ENCODE measurements at regions not wholly inside any gene's neighbourhood (a gene's known extent, or its start where the extent isn't known, plus 50 kb on each side); places are given as distances from the start of the nearest gene placed in this dataset.
"Not testable (repeated sequence)": the region's sequence is repeated elsewhere in the genome, so short reads cannot be mapped to it uniquely, and the experiment has no call there.

DNA sequence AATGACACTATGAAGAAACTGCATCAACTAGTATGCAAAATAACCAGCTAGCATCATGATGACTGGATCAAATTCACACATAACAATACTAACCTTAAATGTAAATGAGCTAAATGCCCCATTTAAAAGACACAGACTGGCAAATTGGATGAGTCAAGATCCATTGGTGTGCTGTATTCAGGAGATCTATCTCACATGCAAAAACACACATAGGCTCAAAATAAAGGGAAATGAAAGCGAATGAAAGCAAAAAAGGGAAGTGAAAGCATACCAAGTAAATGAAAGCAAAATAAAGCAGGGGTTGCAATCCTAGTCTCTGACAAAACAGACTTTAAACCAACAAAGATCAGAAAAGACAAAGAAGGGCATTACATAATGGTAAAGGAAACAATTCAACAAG lies 272.3 kb upstream of the ECI2 start:
- H2AK5ac ChIP-seq (ENCODE audit: low read length); H3K14ac ChIP-seq (ENCODE audit: low read length); H3K4me2 ChIP-seq (ENCODE audit: low read length); H3K4me1 ChIP-seq (ENCODE audit: control insufficient read depth in 1 of 2, insufficient read depth in 2 of 2, low read length in 2 of 2); H3K9me3 ChIP-seq (ENCODE audit: insufficient read depth, low read depth, low read length); H3K4me3 ChIP-seq (ENCODE audit: low read depth, low read length); H3K9ac ChIP-seq (ENCODE audit: low read length); H4K8ac ChIP-seq (ENCODE audit: low read depth, low read length); H3K79me2 ChIP-seq (ENCODE audit: control insufficient read depth, insufficient read depth, low read length, poor library complexity); H3K27me3 ChIP-seq (ENCODE audit: insufficient read depth, low read length); H3K4ac ChIP-seq (ENCODE audit: low read depth, low read length); H3K18ac ChIP-seq (ENCODE audit: low read length); H3K27ac ChIP-seq (ENCODE audit: low read depth, low read length); H4K12ac ChIP-seq (ENCODE audit: low read depth, low read length); H3K23ac ChIP-seq (ENCODE audit: low read length); H3K79me1 ChIP-seq (ENCODE audit: low read length); H2BK5ac ChIP-seq (ENCODE audit: low read depth, low read length, poor library complexity); H2AFZ ChIP-seq (ENCODE audit: insufficient read depth, low read length, poor library complexity); H2BK12ac ChIP-seq (ENCODE audit: low read length); H4K91ac ChIP-seq (ENCODE audit: low read depth, low read length); H2BK120ac ChIP-seq (ENCODE audit: insufficient read depth, low read length, poor library complexity); H3K36me3 ChIP-seq (ENCODE audit: control insufficient read depth in 1 of 2, insufficient read depth in 2 of 2, low read length in 2 of 2): not testable (repeated sequence)
- peak in 1 of 2 donors; percentile 29 for DNase-seq
- WGBS (ENCODE audit: extremely low coverage, insufficient coverage, insufficient read length) = no CpG with 5 or more reads among the region's 1 CpG

DNA sequence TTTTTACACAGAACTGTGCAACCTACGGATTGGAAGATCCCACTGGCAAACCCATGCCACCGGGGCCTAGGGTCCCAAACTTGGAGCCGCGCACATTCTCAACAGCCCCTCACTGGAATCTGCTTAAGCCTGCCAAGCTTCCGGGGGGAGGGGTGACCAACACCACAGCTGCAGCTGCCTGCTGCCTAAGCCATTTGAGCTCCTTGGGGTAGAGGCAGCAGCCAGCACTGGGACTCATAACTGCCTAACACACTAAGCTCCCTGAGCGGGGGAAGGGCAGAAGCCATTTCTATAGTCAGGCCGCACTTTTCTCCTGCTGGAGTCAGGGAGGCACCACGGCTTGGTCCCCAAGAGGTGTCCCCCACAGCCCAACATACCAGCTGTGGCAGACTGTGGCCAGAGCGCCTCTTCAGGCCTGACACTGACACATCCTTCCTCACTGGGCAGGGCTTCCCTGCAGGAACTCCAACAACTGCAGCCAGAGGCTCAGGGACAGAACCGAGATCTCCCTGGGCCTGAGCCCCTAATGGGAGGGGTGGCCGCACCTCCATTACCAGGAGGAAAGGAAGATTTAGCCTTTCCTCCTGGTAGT lies 270.3 kb upstream of the ECI2 start:
- Histone ChIP-seq H3K23ac (ENCODE audit: low read length) (no peak overlapping the region), H4K12ac (ENCODE audit: low read depth, low read length) (no peak overlapping the region), H2AFZ (ENCODE audit: insufficient read depth, low read length, poor library complexity) (no peak overlapping the region), H3K27me3 (ENCODE audit: insufficient read depth, low read length) (no peaks in the 10 kb centered on the region), H2BK5ac (ENCODE audit: low read depth, low read length, poor library complexity) (no peak overlapping the region), H3K4me1 (ENCODE audit: control insufficient read depth in 1 of 2, insufficient read depth in 2 of 2, low read length in 2 of 2) (peaks cover 3 to 6% of the 10 kb centered on the region in 2 experiments), H3K36me3 (ENCODE audit: control insufficient read depth in 1 of 2, insufficient read depth in 2 of 2, low read length in 2 of 2) (no peaks in the 10 kb centered on the region), H4K8ac (ENCODE audit: low read depth, low read length) (no peak overlapping the region), H2BK12ac (ENCODE audit: low read length) (no peak overlapping the region), H3K18ac (ENCODE audit: low read length) (no peak overlapping the region), H3K79me1 (ENCODE audit: low read length) (no peaks in the 10 kb centered on the region), H2AK5ac (ENCODE audit: low read length) (no peak overlapping the region), H2BK120ac (ENCODE audit: insufficient read depth, low read length, poor library complexity) (no peak overlapping the region), H3K9me3 (ENCODE audit: insufficient read depth, low read depth, low read length) (no peaks in the 10 kb centered on the region), H3K9ac (ENCODE audit: low read length) (no peak overlapping the region), H3K27ac (ENCODE audit: low read depth, low read length) (no peak overlapping the region), H3K4me3 (ENCODE audit: low read depth, low read length) (no peak overlapping the region), H4K91ac (ENCODE audit: low read depth, low read length) (no peak overlapping the region), H3K4ac (ENCODE audit: low read depth, low read length) (no peak overlapping the region), H3K79me2 (ENCODE audit: control insufficient read depth, insufficient read depth, low read length, poor library complexity) (peaks cover 1% of the 10 kb centered on the region), H3K4me2 (ENCODE audit: low read length) (no peak overlapping the region), H3K14ac (ENCODE audit: low read length) (no peak overlapping the region)
- no CpG with 5 or more reads among the region's 11 CpGs for WGBS (ENCODE audit: extremely low coverage, insufficient coverage, insufficient read length)
- no peak for DNase-seq

DNA sequence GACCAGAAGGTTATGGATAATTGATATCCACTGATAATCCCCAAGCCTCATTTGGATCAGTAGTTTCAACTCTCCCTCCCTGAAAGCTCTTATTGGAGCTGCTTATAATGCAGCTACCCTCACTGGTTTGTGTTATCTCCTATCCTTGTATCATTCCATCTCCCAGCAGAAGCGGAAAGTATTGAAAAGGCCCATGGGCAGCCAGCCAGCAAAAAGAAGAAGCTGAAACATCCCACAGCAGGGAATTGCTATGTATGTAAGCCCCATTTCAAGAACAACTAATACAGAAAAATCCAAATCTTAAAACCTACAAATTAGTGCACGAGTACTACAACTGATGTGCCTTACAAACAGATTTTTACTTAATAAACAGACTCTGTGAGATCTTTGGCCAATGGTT lies 269.0 kb upstream of the ECI2 start:
- H3K9me3 ChIP-seq (ENCODE audit: insufficient read depth, low read depth, low read length) = no peaks in the 10 kb centered on the region
- H3K79me1 ChIP-seq (ENCODE audit: low read length) = no peaks in the 10 kb centered on the region
- no peak overlapping the region for H3K4me3 ChIP-seq (ENCODE audit: low read depth, low read length)

DNA sequence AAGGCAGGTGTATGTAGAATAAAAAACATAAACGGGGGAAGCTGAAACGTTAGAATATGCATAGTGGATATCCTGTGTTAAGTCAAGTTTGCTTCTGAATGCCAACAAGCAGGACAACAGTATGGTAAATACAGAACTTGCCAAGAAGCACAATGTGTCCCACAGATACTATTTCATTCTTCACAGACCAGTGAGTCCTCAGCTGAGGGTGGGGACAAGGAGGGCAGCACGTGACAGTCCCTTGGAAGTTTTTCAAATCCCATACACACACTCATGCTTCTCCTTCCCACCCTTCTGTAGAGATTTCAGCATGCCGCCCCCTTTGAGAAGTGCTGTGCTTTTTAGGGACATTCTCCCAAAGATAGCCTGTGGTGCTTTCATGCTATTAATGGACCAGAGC lies 268.5 kb upstream of the ECI2 start:
- Histone ChIP-seq H3K9me3 (ENCODE audit: insufficient read depth, low read depth, low read length) (no peaks in the 10 kb centered on the region), H2BK120ac (ENCODE audit: insufficient read depth, low read length, poor library complexity) (no peak overlapping the region), H3K4me3 (ENCODE audit: low read depth, low read length) (no peak overlapping the region), H3K9ac (ENCODE audit: low read length) (no peak overlapping the region), H2BK5ac (ENCODE audit: low read depth, low read length, poor library complexity) (no peak overlapping the region), H2AK5ac (ENCODE audit: low read length) (no peak overlapping the region), H3K4ac (ENCODE audit: low read depth, low read length) (no peak overlapping the region), H2BK12ac (ENCODE audit: low read length) (no peak overlapping the region), H3K18ac (ENCODE audit: low read length) (no peak overlapping the region), H2AFZ (ENCODE audit: insufficient read depth, low read length, poor library complexity) (no peak overlapping the region), H3K14ac (ENCODE audit: low read length) (no peak overlapping the region), H3K79me1 (ENCODE audit: low read length) (no peaks in the 10 kb centered on the region), H3K27me3 (ENCODE audit: insufficient read depth, low read length) (no peaks in the 10 kb centered on the region), H4K91ac (ENCODE audit: low read depth, low read length) (no peak overlapping the region), H3K79me2 (ENCODE audit: control insufficient read depth, insufficient read depth, low read length, poor library complexity) (peaks cover 1% of the 10 kb centered on the region), H3K27ac (ENCODE audit: low read depth, low read length) (no peak overlapping the region), H4K12ac (ENCODE audit: low read depth, low read length) (no peak overlapping the region), H3K4me2 (ENCODE audit: low read length) (no peak overlapping the region), H3K23ac (ENCODE audit: low read length) (no peak overlapping the region), H4K8ac (ENCODE audit: low read depth, low read length) (no peak overlapping the region), H3K36me3 (ENCODE audit: control insufficient read depth in 1 of 2, insufficient read depth in 2 of 2, low read length in 2 of 2) (no peaks in the 10 kb centered on the region), H3K4me1 (ENCODE audit: control insufficient read depth in 1 of 2, insufficient read depth in 2 of 2, low read length in 2 of 2) (peaks cover 5 to 6% of the 10 kb centered on the region in 2 experiments)
- DNase-seq = no peak
- no CpG with 5 or more reads among the region's 4 CpGs for WGBS (ENCODE audit: extremely low coverage, insufficient coverage, insufficient read length)

More for the DNA sequence above, 269.0 kb upstream of the ECI2 start:
- Histone ChIP-seq H4K12ac (ENCODE audit: low read depth, low read length) (no peak overlapping the region), H3K79me2 (ENCODE audit: control insufficient read depth, insufficient read depth, low read length, poor library complexity) (peaks cover 1% of the 10 kb centered on the region), H3K4ac (ENCODE audit: low read depth, low read length) (no peak overlapping the region), H4K8ac (ENCODE audit: low read depth, low read length) (no peak overlapping the region), H3K9ac (ENCODE audit: low read length) (no peak overlapping the region), H2BK5ac (ENCODE audit: low read depth, low read length, poor library complexity) (no peak overlapping the region), H2AFZ (ENCODE audit: insufficient read depth, low read length, poor library complexity) (no peak overlapping the region), H3K27me3 (ENCODE audit: insufficient read depth, low read length) (no peaks in the 10 kb centered on the region), H3K14ac (ENCODE audit: low read length) (no peak overlapping the region), H4K91ac (ENCODE audit: low read depth, low read length) (no peak overlapping the region), H3K27ac (ENCODE audit: low read depth, low read length) (no peak overlapping the region), H3K36me3 (ENCODE audit: control insufficient read depth in 1 of 2, insufficient read depth in 2 of 2, low read length in 2 of 2) (no peaks in the 10 kb centered on the region), H3K4me2 (ENCODE audit: low read length) (no peak overlapping the region), H2BK12ac (ENCODE audit: low read length) (no peak overlapping the region), H3K18ac (ENCODE audit: low read length) (no peak overlapping the region), H2AK5ac (ENCODE audit: low read length) (no peak overlapping the region), H3K4me1 (ENCODE audit: control insufficient read depth in 1 of 2, insufficient read depth in 2 of 2, low read length in 2 of 2) (peaks cover 3 to 6% of the 10 kb centered on the region in 2 experiments), H2BK120ac (ENCODE audit: insufficient read depth, low read length, poor library complexity) (no peak overlapping the region), H3K23ac (ENCODE audit: low read length) (no peak overlapping the region)
- peak in 1 of 2 donors; percentile 29 for DNase-seq
- WGBS (ENCODE audit: extremely low coverage, insufficient coverage, insufficient read length) = no CpG with 5 or more reads among the region's 2 CpGs
